ENCODE measurements at regions not wholly inside any gene's neighbourhood (a gene's known extent, or its start where the extent isn't known, plus 50 kb on each side); places are given as distances from the start of the nearest gene placed in this dataset.
"Not testable (repeated sequence)": the region's sequence is repeated elsewhere in the genome, so short reads cannot be mapped to it uniquely, and the experiment has no call there.

DNA sequence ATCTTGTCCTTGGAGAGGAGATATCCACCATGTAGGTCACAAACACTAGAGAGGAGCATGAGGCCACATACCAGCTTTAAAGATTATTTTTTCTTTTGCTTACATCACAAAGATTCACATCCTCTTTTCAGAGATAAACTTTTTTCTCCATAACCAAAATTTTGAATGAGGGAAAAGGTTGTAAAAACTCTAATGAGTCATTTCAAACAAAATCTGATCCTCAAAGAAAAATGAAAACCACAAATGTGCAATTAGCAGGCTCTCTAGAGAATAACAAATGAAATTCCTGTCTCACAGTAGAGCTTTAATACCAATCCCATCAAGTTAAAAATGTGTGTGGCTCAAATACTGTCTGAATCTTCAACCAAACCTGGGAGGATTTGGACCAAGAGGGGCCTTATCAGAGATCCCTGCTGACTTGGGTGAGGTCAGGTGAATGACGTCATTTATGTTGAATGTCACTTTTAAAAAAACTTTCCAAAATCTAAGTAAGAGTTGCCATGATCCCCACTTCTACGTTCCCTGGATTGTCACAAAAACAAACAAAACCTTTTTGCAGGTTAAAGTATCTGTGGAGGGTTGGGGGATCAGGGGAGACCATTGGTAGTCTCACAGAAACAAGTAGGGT is 261.5 kb upstream of the NPSR1 start:
- DNase-seq: no peak

DNA sequence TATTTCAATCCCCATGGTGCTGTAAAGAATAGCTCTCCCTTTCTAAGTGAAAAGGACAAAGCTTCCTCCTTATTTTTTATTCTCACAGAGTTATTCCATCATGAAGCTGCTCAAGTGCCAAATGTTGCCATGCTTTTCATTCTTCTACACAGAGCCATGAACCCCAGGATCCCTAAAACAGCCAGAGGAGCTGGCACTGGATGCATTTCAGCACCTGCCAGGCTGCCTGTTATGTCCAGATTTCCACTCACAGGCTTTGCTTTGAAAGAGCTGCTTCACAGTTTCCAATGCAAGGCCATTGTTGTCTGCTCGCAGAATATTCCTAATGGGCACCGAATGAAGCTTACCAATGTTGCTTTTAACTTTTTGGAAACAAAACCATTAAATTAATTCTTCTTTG is 256.2 kb upstream of the NPSR1 start:
- no peak for DNase-seq

DNA sequence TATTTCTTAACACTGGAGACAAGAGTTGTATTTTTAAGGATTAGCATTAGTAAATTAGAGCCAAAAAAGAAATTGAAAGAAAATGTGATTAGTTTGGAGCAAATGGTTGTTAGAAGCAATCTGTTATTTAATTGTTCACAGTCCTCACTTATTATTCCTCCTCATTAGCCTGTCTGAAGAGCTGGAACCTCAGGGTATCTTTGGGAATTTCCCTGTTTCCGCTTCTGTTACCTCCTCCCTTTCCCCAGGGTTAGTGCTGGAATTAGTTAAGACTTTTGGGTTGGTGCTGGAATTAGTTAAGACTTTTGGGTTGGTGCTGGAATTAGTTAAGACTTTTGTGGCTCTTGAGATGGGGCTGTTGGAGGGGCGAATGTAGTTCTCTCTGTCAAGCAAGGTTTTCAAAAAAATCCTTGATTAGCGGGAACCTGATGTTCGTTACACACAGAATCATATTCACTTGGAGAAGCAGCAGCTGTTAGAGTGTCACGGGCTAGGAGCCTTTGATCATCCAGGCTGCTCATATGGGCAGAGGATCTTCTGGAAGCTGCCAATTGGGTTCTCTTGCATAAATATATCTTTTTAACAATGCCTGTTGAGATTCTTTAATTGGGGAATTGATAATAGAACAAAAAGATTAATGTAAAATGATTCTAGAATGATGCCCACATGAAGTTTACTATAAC is 251.0 kb upstream of the NPSR1 start:
- no peak for DNase-seq

DNA sequence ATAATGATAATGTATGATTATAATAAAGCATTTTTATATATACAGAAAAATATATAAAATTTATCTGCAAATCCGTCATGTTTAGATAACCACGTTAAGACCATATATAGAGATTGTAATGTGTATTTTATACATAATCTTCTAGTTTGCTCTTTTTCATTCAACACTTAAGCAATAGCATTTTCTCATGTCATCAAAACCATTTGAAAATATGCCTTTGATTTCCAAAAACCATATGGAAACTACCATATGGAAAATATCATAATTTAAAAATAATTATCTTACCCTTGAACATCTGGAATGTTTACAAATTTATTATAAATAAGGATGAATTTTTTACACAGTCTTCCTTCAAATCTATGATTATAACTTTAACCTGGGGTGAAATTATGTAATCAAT is 250.4 kb upstream of the NPSR1 start:
- no peak for DNase-seq

DNA sequence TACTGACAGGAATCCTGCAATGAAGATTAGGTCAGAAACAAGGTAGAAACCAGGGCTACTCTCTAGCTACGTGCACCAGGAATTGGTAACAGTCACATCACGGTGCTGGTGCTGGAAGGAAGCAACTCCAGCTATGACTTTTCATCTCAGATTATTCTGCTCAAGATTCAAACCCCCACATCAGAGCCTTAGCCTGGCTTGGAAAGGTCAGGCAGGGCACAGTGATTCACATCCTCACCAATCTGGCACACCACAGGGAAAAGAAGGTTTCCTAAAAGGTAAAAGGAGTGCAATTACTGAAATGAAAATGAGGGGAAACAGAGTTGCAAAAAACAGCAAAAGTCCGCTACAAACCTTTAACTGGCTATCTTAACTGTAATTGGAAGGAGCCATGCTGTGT is 240.2 kb upstream of the NPSR1 start:
- DNase-seq: no peak

DNA sequence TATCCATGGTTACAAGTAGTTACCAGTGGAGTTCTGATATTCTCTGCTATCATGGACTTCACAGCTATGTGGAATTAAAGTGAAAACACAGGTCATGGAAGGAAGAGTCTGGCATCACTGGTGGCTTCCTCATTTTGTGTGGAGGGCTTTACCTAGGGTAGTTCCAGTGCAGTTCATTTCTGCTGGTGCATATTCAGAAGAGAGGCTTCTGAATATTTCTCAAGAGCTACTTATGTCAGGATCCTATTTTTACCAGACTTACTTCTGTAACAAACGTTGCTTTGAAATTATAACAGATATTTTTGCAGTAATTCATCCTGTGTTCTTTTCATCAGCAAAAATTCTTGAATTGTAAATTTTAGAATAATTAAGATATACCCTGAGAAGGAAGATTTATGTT is 236.5 kb upstream of the NPSR1 start:
- DNase-seq: no peak

DNA sequence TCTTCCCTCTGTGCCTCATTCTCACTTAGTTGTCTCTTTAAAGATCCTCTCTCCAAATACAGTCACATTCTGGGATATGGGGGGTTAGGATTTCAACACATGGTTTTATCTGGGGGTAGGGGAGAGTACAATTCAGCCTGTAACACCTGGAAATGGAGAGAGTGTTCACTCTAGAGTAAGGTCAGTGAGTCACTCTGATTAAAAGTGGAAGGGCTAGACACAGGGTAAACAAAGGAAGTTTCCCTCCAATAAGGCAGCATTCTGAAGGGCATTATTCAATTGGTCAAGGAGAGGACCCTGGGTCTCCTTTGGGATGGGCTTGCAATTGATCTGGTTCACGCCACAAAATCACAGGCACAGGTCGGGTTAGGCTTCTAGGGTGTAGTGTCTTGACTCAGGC is 232.8 kb upstream of the NPSR1 start:
- DNase-seq: no peak

DNA sequence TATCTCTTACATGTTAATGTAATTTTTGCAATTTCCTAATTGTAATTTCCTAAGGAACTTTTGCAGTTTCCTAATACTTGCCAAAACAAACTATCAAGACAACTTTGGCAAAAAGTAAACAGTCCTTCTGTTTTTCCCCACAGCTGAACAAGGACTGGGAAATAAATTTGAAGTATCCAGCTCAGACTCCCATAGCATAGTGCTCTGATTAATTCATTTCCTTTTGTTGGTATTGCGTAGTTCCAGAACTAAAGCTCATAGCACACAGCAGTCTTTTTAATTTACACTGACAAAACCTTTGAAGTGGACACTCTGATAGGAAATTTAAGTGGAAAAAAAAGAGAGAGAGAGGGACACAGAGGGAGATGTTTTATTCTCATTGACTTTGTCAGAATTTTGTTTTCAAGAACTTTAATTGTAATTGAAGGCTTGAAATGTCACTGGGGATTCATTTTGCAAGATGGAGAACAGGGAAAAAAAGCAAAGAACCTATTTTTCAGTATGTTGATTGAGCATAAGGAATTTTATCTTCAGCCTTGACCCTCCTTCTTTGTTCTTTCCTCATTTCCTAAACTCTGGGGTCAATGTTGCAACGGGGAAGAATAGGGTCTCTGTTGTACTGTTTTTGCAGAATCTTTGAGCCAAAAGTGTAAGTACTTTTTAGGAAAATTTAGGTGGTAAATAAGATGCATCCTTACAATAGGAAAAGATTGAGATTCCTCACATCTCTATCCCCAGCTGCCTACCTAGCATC is 232.2 kb upstream of the NPSR1 start:
- no peak for DNase-seq

DNA sequence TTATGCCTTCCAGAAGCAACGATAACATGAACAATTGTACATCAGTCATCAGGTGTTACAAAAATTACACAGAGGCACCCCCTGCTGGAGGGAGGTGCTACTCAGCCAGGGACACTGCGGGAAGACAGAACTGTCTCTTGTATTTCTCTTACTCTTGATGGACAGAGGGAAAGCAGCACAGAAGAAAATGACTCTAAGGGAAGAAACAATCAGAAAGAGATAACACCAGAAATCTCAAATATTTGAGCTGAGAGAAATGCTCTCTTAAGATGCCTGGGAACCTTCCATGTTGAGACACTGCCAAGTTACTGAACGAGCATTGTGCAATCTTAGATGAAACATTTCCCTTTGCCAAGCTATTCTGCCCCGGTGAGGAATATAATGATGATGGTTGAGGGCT is 227.6 kb upstream of the NPSR1 start:
- DNase-seq: no peak

DNA sequence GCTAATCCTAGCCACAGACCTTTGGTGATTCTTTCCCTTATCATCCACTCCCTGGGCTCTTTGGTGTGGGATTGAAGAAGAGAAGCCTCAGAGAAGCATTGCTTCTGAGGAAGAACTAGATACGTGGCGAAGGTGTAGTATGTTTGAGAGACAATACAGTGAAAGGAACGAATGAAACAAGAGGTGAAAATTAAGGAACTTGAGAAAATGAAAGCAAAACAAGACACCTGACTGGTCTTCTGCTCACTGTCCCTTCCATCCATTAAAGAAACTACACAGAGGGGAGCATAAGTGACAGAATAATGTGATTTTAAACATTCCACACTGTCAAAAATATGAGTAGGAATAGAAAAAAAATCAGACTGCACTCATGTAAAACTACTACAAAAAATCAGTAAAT is 219.6 kb upstream of the NPSR1 start:
- no peak for DNase-seq

DNA sequence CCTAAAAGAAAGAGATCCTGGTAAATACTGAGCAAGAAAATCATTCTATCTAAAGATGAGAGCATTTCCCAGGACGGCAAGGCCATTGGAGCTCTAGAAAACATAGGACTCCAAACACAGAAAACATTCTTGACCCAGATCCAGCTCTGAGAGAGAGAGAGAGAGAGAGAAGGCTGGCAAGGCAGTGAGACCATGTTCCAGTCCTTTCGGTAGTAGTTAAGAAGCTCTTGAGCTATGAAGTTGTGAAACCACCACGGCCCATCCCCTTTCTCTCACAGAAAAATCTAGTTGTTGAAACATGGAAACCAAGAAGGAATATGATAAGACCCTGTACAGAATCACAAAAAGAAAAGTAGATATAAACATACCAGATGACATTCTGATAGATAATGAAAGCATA is 212.4 kb upstream of the NPSR1 start:
- DNase-seq: no peak

DNA sequence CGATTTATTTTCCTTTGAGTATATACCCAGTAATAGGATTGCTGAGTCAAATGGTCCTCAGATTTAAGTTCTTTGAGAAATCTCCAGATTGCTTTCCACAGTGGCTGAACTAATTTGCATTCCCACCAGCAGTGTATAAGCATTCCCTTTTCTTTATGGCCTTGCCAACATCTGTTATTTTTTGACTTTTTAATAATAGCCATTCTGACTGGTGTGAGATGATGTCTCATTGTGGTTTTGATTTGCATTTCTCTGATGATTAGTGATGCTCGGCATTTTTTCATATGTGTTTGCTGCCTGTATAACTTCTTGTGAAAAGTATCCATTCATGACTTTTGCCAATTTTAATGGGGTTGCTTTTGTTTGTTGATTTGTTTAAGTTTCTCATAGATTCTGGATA is 209.5 kb upstream of the NPSR1 start:
- DNase-seq: not testable (repeated sequence)

DNA sequence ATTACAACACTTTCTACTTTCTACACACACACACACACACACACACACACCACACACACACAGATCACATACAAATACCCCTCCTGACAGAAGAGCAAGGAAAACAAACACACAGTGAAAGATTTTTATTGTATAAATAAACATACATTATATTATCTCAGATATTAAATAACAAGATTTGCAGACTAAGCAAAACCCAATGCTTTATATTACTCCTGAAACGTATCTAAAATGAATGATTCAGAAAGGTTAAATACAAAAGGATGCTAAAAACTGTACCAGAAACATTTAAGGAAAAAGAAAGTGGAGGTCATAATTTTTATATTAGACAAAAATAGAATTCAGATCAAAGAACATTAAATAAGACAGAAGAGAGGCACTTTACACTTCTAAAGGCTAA is 208.3 kb upstream of the NPSR1 start:
- no peak for DNase-seq

DNA sequence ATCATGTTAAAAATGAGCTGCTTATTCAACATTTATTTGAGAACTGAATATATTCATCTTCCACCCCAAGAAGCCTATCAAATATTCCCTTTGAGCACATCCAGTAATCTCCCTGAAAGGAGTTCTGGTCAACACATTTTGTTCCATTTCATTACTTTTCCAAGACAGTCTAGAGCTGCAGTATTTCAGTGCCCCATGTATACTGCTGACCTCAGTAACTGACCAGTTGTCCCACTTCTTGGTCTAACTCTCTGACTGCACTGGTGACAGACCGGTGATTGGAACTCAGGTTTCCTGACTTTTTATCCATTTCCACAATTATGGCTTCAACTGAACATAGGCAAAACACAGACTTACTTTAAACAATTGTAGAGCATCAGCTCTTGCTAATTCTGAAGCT is 206.8 kb upstream of the NPSR1 start:
- no peak for DNase-seq

DNA sequence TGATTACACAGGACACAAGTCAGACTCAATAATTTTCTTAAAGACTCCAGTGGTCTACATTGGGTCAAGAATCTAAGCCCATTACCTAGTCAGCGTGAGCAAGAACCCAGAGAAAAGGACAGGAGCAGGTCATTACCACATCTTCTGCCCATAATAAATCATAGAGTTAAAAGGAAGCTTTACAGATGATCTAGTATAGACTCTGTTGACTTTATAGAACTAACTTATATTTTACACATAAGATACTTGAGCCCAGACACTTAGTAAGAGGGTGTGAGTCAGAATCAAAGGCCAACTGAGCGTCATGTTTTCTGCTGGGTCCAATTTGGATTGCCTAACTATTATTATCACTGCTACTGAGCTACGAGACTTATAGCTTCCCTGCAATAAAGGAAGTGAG is 206.1 kb upstream of the NPSR1 start:
- no peak for DNase-seq

DNA sequence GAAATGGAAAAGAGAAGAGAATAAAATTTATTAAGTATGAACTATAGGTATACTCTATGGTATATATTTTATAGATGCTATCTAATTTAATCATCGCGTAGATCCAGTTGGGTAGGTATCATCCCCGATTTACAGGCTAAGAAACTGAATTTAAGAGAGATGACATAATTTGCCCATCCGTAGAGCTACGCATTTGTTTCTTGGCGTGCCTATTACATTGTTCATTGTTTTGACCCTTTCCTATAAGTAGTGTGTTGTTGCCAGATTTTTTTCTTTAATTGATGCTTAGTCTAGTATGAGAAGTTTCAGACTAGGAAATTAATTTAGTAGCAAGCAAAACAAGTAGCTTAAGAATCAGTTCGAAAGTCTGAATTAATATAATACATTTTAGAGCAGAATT is 205.7 kb upstream of the NPSR1 start:
- DNase-seq: no peak

DNA sequence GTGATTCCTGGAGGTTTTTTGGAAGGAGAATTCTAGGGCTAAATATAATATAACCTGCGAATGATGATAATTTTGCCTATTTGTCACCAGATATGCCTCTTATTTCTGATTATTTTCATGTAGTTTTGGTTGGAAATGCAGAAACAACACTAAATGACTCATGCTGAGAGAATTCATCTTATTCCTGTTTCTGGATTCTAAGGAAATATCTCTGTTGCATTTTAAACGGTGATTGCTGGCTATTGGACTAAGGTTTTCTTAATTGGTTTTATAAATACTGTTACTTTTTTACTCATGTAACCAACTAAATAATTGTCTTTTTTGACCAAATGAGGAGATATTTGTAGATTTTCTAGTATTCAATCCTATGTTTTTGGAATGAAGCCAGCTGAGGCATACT is 204.9 kb upstream of the NPSR1 start:
- no peak for DNase-seq

DNA sequence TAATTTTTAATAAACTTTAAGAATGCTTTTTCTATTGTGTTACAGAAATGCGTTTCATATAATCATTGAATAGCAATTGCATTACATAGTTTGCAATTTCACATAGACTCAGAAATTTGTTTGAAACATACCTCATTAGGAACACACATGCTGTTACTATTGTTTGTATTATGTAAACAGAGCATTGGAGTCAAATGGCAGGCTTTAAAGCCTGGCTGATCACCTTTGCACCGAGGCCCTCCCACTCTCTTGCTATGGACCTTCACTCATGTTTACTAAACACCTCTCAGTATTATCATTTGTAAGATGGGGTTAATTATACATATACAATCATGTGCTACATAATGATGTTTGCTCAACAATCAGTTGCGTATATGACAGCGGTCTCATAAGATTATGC is 203.6 kb upstream of the NPSR1 start:
- DNase-seq: no peak

DNA sequence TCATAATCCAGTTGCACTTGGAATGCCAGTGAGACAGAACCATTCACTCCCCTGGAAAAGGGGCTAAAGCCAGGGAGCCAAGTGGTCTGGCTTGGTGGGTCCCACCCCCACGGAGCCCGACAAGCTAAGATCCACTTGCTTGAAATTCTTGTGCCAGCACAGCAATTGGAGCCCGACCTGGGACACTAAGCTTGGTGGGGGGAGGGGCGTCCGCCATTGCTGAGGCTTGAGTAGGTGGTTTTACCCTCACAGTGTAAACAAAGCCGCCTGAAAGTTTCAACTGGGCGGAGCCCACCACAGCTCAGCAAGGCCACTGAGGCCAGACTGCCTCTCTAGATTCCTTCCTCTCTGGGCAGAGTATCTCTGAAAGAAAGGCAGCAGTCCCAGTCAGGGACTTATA is 200.7 kb upstream of the NPSR1 start:
- DNase-seq: no peak

DNA sequence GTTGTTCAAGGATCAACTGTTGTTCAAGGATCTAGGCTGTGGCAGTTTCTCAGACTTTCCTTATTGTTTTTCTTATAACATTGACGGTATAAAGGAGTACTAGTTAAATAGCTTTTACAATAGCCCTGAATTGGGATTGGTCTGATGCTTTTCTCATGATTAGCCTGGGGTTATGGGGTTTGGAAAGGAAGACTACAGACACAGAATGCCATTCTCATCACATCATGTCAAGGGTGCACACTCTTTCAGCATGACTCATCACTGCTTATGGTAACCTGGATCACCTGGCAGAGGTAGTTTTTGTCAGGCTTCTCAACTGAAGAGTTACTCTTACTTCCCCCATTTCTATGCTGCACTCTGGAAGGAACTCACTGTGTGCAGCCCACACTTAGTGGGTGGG is 194.2 kb upstream of the NPSR1 start:
- DNase-seq: no peak

DNA sequence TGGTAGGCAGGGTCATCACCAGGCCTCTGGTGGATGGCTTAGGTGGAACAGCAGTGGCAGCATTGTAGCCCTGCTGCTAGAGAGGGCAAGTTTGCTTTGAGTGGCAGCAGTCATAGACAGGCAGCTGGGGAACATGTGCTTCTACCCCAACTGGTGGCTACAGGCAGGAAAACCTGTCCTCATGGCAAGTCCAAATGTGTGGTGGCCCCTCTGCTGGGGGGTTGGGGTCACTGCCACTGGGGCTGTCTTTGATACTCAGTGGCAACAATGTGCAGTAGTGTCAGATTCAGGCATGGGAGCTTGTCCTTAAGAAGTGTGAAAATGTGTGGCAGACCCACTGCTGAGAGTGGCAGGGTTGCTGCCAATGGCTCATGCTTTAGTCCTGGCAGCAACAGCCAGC is 186.2 kb upstream of the NPSR1 start:
- DNase-seq: no peak

DNA sequence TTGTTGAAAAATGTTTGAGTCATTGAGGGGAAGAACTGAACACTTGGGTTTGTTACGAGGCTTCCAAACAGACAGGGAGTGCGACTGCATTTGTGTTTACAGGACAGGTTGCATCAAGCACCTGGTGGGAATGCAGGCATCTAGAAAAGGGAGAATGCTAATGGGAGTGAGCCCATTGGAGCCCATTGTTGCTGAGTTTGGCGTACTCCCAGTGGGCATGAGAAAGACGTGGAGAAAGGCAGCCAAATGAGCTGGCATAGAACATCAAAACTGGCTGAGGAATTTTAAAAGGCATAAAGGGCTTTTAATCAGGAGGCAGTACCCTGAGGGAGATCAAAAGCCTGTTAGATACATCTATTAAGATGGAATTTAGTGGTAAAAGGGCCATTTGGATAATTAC is 171.6 kb upstream of the NPSR1 start:
- no peak for DNase-seq

DNA sequence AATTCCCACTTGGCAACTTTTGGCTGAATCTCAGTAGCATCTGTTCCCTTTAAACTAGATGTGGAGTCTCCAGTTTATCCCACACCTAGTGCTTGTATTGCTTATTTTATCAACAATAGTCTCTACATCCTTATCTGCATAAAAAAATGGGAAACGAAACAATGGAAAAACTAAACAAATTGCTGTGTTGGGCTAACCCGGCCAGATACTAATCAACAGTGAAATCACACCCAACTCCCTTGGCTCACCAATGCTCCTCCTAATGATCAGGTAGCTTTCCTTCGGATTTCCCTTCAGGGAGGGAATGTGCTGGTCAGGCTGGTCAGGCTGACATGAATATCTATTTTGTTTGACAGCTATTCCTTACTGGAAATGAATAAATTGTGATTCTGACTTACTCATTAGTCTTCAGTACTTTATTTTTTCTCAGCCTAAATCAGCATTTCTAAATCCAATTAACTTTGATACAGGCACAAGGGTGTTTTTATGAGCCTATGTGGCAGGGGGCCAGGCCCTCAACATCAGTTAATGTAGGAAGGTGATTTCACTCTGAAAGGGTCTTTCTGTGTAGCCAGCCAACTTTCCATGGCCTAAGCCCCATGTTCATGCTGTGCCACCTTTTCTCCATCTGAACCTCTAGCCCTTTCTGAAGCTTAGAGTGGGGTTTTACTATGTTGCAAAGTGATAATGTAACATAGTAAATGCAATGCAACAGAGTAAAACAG is 170.5 kb upstream of the NPSR1 start:
- no peak for DNase-seq

DNA sequence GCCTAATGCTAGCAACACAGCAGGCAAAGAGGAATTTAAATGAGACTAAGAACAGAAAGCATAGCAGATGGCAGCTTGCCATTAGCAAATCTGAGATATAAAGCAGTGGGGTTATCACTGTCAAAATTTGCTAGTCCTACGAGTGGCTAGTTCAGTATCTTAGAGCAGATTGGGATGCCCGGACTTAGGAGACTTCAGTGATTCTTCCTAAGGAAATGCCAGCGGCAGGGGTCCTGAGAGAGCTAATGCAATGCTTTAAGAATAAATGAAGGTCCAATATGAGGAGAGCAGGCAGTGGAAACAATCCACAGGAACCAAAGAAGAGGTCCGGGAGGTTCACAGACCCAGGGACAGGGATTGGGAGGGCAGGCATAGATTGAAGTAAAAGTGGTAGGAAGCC is 169.3 kb upstream of the NPSR1 start:
- no peak for DNase-seq

All from bone marrow (tissue), 2 donors.